KBM-7 (cell line): ENCODE measurements at regions not wholly inside any gene's neighbourhood (a gene's known extent, or its start where the extent isn't known, plus 50 kb on each side); places are given as distances from the start of the nearest gene placed in this dataset.

Experiments
- DNase-seq: peaks from one replicate; pipeline ENCODE4 v3.0.0-alpha.2; 2015
- in situ Hi-C: fragments of 300-500 bp; cut with MboI; formaldehyde crosslinking; loops from 2 replicates; pipeline ENCODE4 v1.14.3; 2020; ENCODE audit warnings: low sequenced_read_pairs, low pct_unique_long_range_greater_than_20kb, mixed read lengths

DNA sequence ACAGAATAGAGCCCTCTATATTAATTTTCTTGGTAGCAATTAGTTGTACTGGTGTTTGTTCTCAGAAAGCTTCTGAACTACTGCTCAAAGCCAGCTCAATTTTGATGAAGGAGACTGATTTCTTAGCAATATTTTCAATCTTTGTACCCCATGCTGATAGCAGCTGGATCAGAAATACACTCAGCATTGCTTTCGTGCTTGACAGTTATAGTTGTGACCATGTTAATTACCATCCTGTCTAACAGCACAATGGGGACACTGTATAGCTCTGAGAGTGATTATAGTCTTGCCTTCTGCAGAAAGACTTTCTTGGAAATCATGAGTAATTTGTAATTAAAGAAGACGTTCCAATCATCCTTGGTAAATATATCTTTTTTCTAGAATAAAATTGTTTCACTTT, 79.7 kb upstream of the GNPDA2 start:
- no peak for DNase-seq
- in situ Hi-C loops: no loop called here

- in situ Hi-C loops: no loop called here
These were observed 77.9 kb upstream of the GNPDA2 start for GRCh38 chr4:44804301-44804700.

GRCh38 chr4:44801384-44801783, 75.0 kb upstream of the GNPDA2 start:
- DNase-seq: no peak
- in situ Hi-C loops: no loop called here

More at GRCh38 chr4:44804301-44804700, 77.9 kb upstream of the GNPDA2 start:
- no peak for DNase-seq

DNA sequence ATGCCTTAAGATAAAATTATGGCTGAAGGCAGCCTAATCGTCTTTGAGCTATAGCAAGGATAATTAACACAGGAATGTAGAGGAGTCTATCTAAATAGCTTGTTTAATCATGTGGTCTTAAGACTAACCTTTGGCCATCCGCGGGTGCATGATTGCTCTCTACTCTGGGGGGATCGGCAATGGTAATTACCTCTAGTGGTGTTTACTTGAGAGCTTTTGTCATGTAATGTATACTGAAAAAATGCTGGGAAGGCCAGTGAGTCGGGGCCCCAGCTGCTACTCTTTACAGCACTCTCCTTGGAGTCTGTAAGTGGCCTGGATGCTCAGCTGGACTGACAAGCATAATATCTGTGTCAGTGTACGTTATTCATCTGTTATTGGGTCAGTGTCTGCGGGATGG, 65.5 kb upstream of the GNPDA2 start:
- no peak for DNase-seq
- in situ Hi-C loops: no loop called here

- DNase-seq: no peak
- in situ Hi-C loops: no loop called here
These were observed 50.8 kb upstream of the GNPDA2 start for GRCh38 chr4:44777115-44777514.
